ENCODE measurements at regions not wholly inside any gene's neighbourhood (a gene's known extent, or its start where the extent isn't known, plus 50 kb on each side); places are given as distances from the start of the nearest gene placed in this dataset.

GRCh38 chr14:105711841-105712460 is 185.6 kb downstream of the TMEM121 start (continued):
- TF ChIP-seq CHD7 (IDR thresholded peaks at IDR 0.05; ENCODE audit: insufficient replicate concordance, low read length), result no peak
- TF ChIP-seq TBP (IDR thresholded peaks at IDR 0.05; ENCODE audit: low read depth, low read length), result no peak
- TF ChIP-seq PHF8 (conservative IDR thresholded peaks at IDR 0.05; ENCODE audit: low read depth, low read length), result no peak

Data from H1 (cell line).